SKM-1 (cell line): ENCODE measurements at regions not wholly inside any gene's neighbourhood (a gene's known extent, or its start where the extent isn't known, plus 50 kb on each side); places are given as distances from the start of the nearest gene placed in this dataset.
"Not testable (repeated sequence)": the region's sequence is repeated elsewhere in the genome, so short reads cannot be mapped to it uniquely, and the experiment has no call there.

Source experiments
- DNase-seq: peaks from one replicate; lab custom pipeline; 2025; ENCODE audit not compliant: unreplicated experiment; lab: John Stamatoyannopoulos, UW

- not testable (repeated sequence) for DNase-seq
These were observed 125.6 kb downstream of the ZNF281 start for GRCh38 chr1:200284236-200284635.

- no peak for DNase-seq
These were observed 127.2 kb downstream of the ZNF281 start for GRCh38 chr1:200282497-200283122.

- DNase-seq = no peak
These were observed 128.5 kb downstream of the ZNF281 start for GRCh38 chr1:200281201-200281835.

GRCh38 chr1:200279810-200280411 is 129.9 kb downstream of the ZNF281 start:
- peak; percentile 66 for DNase-seq

- DNase-seq = no peak
These were observed 133.9 kb downstream of the ZNF281 start for GRCh38 chr1:200275816-200276453.

GRCh38 chr1:200275415-200275814 is 134.4 kb downstream of the ZNF281 start:
- DNase-seq = no peak

- no peak for DNase-seq
These were observed 135.7 kb downstream of the ZNF281 start for GRCh38 chr1:200274116-200274515.

- DNase-seq = no peak
These were observed 137.3 kb downstream of the ZNF281 start for GRCh38 chr1:200272481-200273068.

GRCh38 chr1:200269256-200269655 is 140.6 kb downstream of the ZNF281 start:
- no peak for DNase-seq

GRCh38 chr1:200267937-200268336 is 141.9 kb downstream of the ZNF281 start:
- no peak for DNase-seq

GRCh38 chr1:200267458-200267857 is 142.4 kb downstream of the ZNF281 start:
- no peak for DNase-seq

- DNase-seq = no peak
These were observed 143.0 kb downstream of the ZNF281 start for GRCh38 chr1:200266871-200267270.

GRCh38 chr1:200265881-200266280 is 144.0 kb downstream of the ZNF281 start:
- no peak for DNase-seq

GRCh38 chr1:200265104-200265503 is 144.7 kb downstream of the ZNF281 start:
- DNase-seq = no peak

GRCh38 chr1:200263203-200263602 is 146.6 kb downstream of the ZNF281 start:
- no peak for DNase-seq

GRCh38 chr1:200262326-200262965 is 147.4 kb downstream of the ZNF281 start:
- DNase-seq = no peak

- no peak for DNase-seq
These were observed 149.1 kb downstream of the ZNF281 start for GRCh38 chr1:200260597-200261335.

- peak; percentile 66 for DNase-seq
These were observed 151.1 kb downstream of the ZNF281 start for GRCh38 chr1:200258447-200259375.

GRCh38 chr1:200257235-200257634 is 152.6 kb downstream of the ZNF281 start:
- DNase-seq = no peak
